IMR-90 (cell line): ENCODE measurements at regions not wholly inside any gene's neighbourhood (a gene's known extent, or its start where the extent isn't known, plus 50 kb on each side); places are given as distances from the start of the nearest gene placed in this dataset.

ENCODE experiments used
- ATAC-seq: fragments of 200-7000 bp; cut with Tn5 transposase; 2 replicates; pipeline ENCODE4 v1.9.1; 2020; ENCODE audit warnings: low read depth, mild to moderate bottlenecking, moderate library complexity
- BruUV-seq: library from RNA; stranded (reverse); fragments of 400-500 nt; replicated peaks from 2 replicates; lab custom pipeline; 2021; lab: Mats Ljungman, UMichigan
- CTCF ChIA-PET: fragments of 300-600 bp; formaldehyde crosslinking; extraction: SDS; loops from one replicate; lab custom pipeline; 2021; ENCODE audit warnings: antibody characterized with exemption; lab: Yijun Ruan, JAX
- POLR2A ChIA-PET: fragments of 300-600 bp; sonication (Branson Sonifier 250); formaldehyde crosslinking; loops from one replicate; lab custom pipeline; 2022; ENCODE audit warnings: antibody characterized with exemption; ENCODE audit not compliant: unreplicated experiment; lab: Charles Lee
- DNase-seq: peaks from one replicate; pipeline ENCODE4 v3.0.0; 2013
- H2AFZ ChIP-seq: replicated peaks from 2 replicates; pipeline ENCODE3; 2013; ENCODE audit warnings: low read length, mild to moderate bottlenecking; ENCODE audit not compliant: poor library complexity
- H2AK5ac ChIP-seq: 2 replicates; pipeline ENCODE4 v1.6.1; 2013; ENCODE audit warnings: low read depth, low read length, inconsistent platforms
- H2AK9ac ChIP-seq: replicated peaks from 2 replicates; pipeline ENCODE3; 2013; ENCODE audit warnings: mild to moderate bottlenecking, low read depth, low read length, moderate library complexity; ENCODE audit not compliant: poor library complexity
- H2BK120ac ChIP-seq: 2 replicates; pipeline ENCODE4 v1.6.1; 2013; ENCODE audit warnings: low read depth, low read length, inconsistent platforms
- H2BK15ac ChIP-seq: 3 replicates; pipeline ENCODE4 v1.6.1; 2013; ENCODE audit warnings: low read depth, low read length, inconsistent platforms
- H2BK20ac ChIP-seq: 2 replicates; pipeline ENCODE4 v1.6.1; 2013; ENCODE audit warnings: low read depth, mild to moderate bottlenecking, inconsistent platforms, low read length, moderate library complexity
- H2BK5ac ChIP-seq: 2 replicates; pipeline ENCODE4 v1.6.1; 2013; ENCODE audit warnings: mild to moderate bottlenecking, low read depth, low read length, inconsistent platforms; ENCODE audit not compliant: poor library complexity, severe bottlenecking
- H3K14ac ChIP-seq: replicated peaks from 2 replicates; pipeline ENCODE4 v1.6.1; 2013; ENCODE audit warnings: low read depth, low read length, inconsistent platforms
- H3K18ac ChIP-seq: 2 replicates; pipeline ENCODE4 v1.6.1; 2013; ENCODE audit warnings: low read depth, low read length, control low read depth
- H3K23ac ChIP-seq: 2 replicates; pipeline ENCODE4 v1.6.1; 2013; ENCODE audit warnings: low read depth, low read length, inconsistent platforms
- H3K27ac ChIP-seq: 2 replicates; pipeline ENCODE4 v1.5.1; 2013; ENCODE audit warnings: mild to moderate bottlenecking, control low read depth, low read length; ENCODE audit not compliant: insufficient read depth
- H3K27me3 ChIP-seq: 2 replicates; pipeline ENCODE4 v1.6.1; 2013; ENCODE audit warnings: low read length; ENCODE audit not compliant: control insufficient read depth, insufficient read depth
- H3K36me3 ChIP-seq: 2 replicates; pipeline ENCODE4 v1.6.1; 2013; ENCODE audit warnings: low read length, mixed read lengths; ENCODE audit not compliant: control insufficient read depth, insufficient read depth
- H3K4ac ChIP-seq: 2 replicates; pipeline ENCODE4 v1.6.1; 2013; ENCODE audit warnings: low read depth, low read length, inconsistent platforms
- H3K4me1 ChIP-seq: 2 replicates; pipeline ENCODE4 v1.6.1; 2013; ENCODE audit warnings: low read length, mixed read lengths; ENCODE audit not compliant: control insufficient read depth, insufficient read depth
- H3K4me2 ChIP-seq: 2 replicates; pipeline ENCODE4 v1.6.1; 2013; ENCODE audit warnings: low read depth, mild to moderate bottlenecking, control low read depth, low read length, moderate library complexity
- H3K4me3 ChIP-seq: 2 replicates; pipeline ENCODE4 v1.5.1; 2013; ENCODE audit warnings: low read depth, mild to moderate bottlenecking, control low read depth, low read length, moderate library complexity; ENCODE audit not compliant: insufficient read depth
- H3K56ac ChIP-seq: 2 replicates; pipeline ENCODE4 v1.6.1; 2013; ENCODE audit warnings: low read length, inconsistent platforms; ENCODE audit not compliant: insufficient read depth; ENCODE audit errors: extremely low read depth
- H3K79me1 ChIP-seq, 2 experiments: 2 replicates each; pipeline ENCODE4 v1.6.1; 2013; ENCODE audit warnings: low read length in 2 of 2, inconsistent platforms in 1 of 2, low read depth in 1 of 2
- H3K9ac ChIP-seq: 2 replicates; pipeline ENCODE4 v1.6.1; 2013; ENCODE audit warnings: low read depth, low read length, control low read depth
- H3K9me1 ChIP-seq: 2 replicates; pipeline ENCODE4 v1.6.1; 2013; ENCODE audit warnings: low read length, inconsistent platforms; ENCODE audit not compliant: insufficient read depth
- H3K9me3 ChIP-seq: 2 replicates; pipeline ENCODE4 v1.6.1; 2013; ENCODE audit warnings: low read length; ENCODE audit not compliant: control insufficient read depth, insufficient read depth
- H4K20me1 ChIP-seq: 2 replicates; pipeline ENCODE4 v1.6.1; 2013; ENCODE audit warnings: low read length, inconsistent platforms; ENCODE audit not compliant: insufficient read depth
- H4K5ac ChIP-seq: 2 replicates; pipeline ENCODE4 v1.6.1; 2013; ENCODE audit warnings: mild to moderate bottlenecking, low read depth, low read length, control low read depth
- H4K8ac ChIP-seq, 2 experiments: 2 replicates each; pipeline ENCODE4 v1.6.1; 2013; ENCODE audit warnings: low read depth in 2 of 2, low read length in 2 of 2, control low read depth in 1 of 2, inconsistent platforms in 1 of 2
- H4K91ac ChIP-seq: 2 replicates; pipeline ENCODE4 v1.6.1; 2013; ENCODE audit warnings: low read depth, low read length, inconsistent platforms; ENCODE audit not compliant: insufficient read depth
- BHLHE40 ChIP-seq: fragments of 150-350 bp; IDR thresholded peaks from 2 replicates; pipeline ENCODE4 v1.6.1; 2016; ENCODE audit warnings: mild to moderate bottlenecking, low read depth, low read length
- CEBPB ChIP-seq: IDR thresholded peaks from 2 replicates; pipeline ENCODE4 v1.6.1; 2012; ENCODE audit warnings: low read depth, low read length, improper control_type of control experiment
- CHD1 ChIP-seq: IDR thresholded peaks from 2 replicates; pipeline ENCODE4 v1.6.1; 2012; ENCODE audit warnings: low read depth, low read length, improper control_type of control experiment
- CTCF ChIP-seq: conservative IDR thresholded peaks from 2 replicates; pipeline ENCODE4 v1.5.1; 2012; ENCODE audit warnings: mild to moderate bottlenecking, low read depth, low read length, improper control_type of control experiment
- ELK1 ChIP-seq: fragments of 150-350 bp; IDR thresholded peaks from 2 replicates; pipeline ENCODE4 v1.6.1; 2016; ENCODE audit warnings: low read depth, mild to moderate bottlenecking, low read length, moderate library complexity, borderline replicate concordance
- FOS ChIP-seq: fragments of 150-350 bp; IDR thresholded peaks from 2 replicates; pipeline ENCODE4 v1.6.1; 2016; ENCODE audit warnings: low read depth, low read length
- MAFK ChIP-seq: IDR thresholded peaks from 2 replicates; pipeline ENCODE4 v1.6.1; 2012; ENCODE audit warnings: low read depth, low read length, improper control_type of control experiment
- MAZ ChIP-seq: IDR thresholded peaks from 2 replicates; pipeline ENCODE4 v1.6.1; 2012; ENCODE audit warnings: low read depth, mild to moderate bottlenecking, low read length, improper control_type of control experiment, moderate library complexity, borderline replicate concordance
- MXI1 ChIP-seq: IDR thresholded peaks from 2 replicates; pipeline ENCODE4 v1.6.1; 2012; ENCODE audit warnings: low read depth, mild to moderate bottlenecking, low read length, moderate library complexity, borderline replicate concordance
- NFE2L2 ChIP-seq: fragments of 150-350 bp; IDR thresholded peaks from 2 replicates; pipeline ENCODE4 v1.6.1; 2016; ENCODE audit warnings: low read depth, mild to moderate bottlenecking, low read length
- POLR2A ChIP-seq: IDR thresholded peaks from 2 replicates; pipeline ENCODE4 v1.6.1; 2012; ENCODE audit warnings: mild to moderate bottlenecking, low read depth, low read length
- RAD21 ChIP-seq: IDR thresholded peaks from 2 replicates; pipeline ENCODE4 v1.6.1; 2012; ENCODE audit warnings: low read length, improper control_type of control experiment
- RCOR1 ChIP-seq: IDR thresholded peaks from 2 replicates; pipeline ENCODE4 v1.6.1; 2012; ENCODE audit warnings: mild to moderate bottlenecking, low read length, improper control_type of control experiment; ENCODE audit not compliant: insufficient replicate concordance
- RFX5 ChIP-seq: IDR thresholded peaks from 2 replicates; pipeline ENCODE4 v1.8.0; 2012; ENCODE audit warnings: low read depth, mild to moderate bottlenecking, low read length, moderate library complexity
- SMC3 ChIP-seq: fragments of 150-350 bp; IDR thresholded peaks from 2 replicates; pipeline ENCODE4 v1.6.1; 2016; ENCODE audit warnings: low read depth, mild to moderate bottlenecking, antibody characterized with exemption, low read length, moderate library complexity
- USF2 ChIP-seq: fragments of 150-350 bp; IDR thresholded peaks from 2 replicates; pipeline ENCODE4 v1.6.1; 2017; ENCODE audit warnings: mild to moderate bottlenecking, antibody characterized with exemption, low read length, low read depth
- WGBS, 2 experiments: methylation state at CpG; one replicate each; pipeline versions ENCODE4 v1.1.5 to v1.1.7; 2013; ENCODE audit warnings: missing lambda C conversion rate in 2 of 2; ENCODE audit not compliant: insufficient read length in 1 of 2; ENCODE audit errors: extremely low coverage in 2 of 2; 5-methylcytosine and 5-hydroxymethylcytosine counted together
- dilution Hi-C: fragments of 300-500 bp; cut with HindIII; formaldehyde crosslinking; loops from one replicate; pipeline ENCODE4 v1.14.3; 2018; ENCODE audit warnings: low sequenced_read_pairs; ENCODE audit not compliant: unreplicated experiment
- in situ Hi-C: fragments of 300-500 bp; cut with MboI; formaldehyde crosslinking; loops from 3 replicates; pipeline ENCODE4 v1.14.3; 2019; ENCODE audit warnings: low sequenced_read_pairs, inconsistent platforms, mixed read lengths
- intact Hi-C: fragments of 100-400 bp; cut with micrococcal nuclease; formaldehyde crosslinking; loops from 2 replicates; pipeline ENCODE4 v1.10.0; 2022

GRCh38 chr6:144739873-144740272 is 454.7 kb downstream of the UTRN start:
- H4K20me1 ChIP-seq, result no peaks in the 10 kb centered on the region
- H2AK5ac ChIP-seq, result no peak overlapping the region
- no peak overlapping the region for H3K23ac ChIP-seq
- no peak overlapping the region for H2BK15ac ChIP-seq
- no peak overlapping the region for H3K4me3 ChIP-seq
- no peaks in the 10 kb centered on the region for H3K4me1 ChIP-seq
- no peaks in the 10 kb centered on the region; the same call in 1 of the 2 replicates for H3K9me1 ChIP-seq
- ChIA-PET CTCF (no interaction called here), POLR2A (no interaction called here)
- no peak overlapping the region for H3K14ac ChIP-seq
- TF ChIP-seq RCOR1, result no peak
- TF ChIP-seq MAFK, result no peak
- no peak for TF ChIP-seq CTCF
- TF ChIP-seq SMC3, result no peak
- no peak for TF ChIP-seq RFX5
- TF ChIP-seq MXI1, result no peak
- no peak for TF ChIP-seq BHLHE40
- no peak for TF ChIP-seq ELK1
- TF ChIP-seq CEBPB, result no peak
- no peak for TF ChIP-seq FOS
- TF ChIP-seq NFE2L2, result no peak
- no peak for TF ChIP-seq POLR2A
- no peak for TF ChIP-seq USF2
- TF ChIP-seq CHD1, result no peak
- TF ChIP-seq RAD21, result no peak
- TF ChIP-seq MAZ, result no peak
- H3K4me2 ChIP-seq, result no peak overlapping the region
- H4K5ac ChIP-seq, result no peak overlapping the region
- BruUV-seq, result no TSS peak
- H3K4ac ChIP-seq, result no peak overlapping the region
- H3K56ac ChIP-seq, result no peak overlapping the region
- WGBS, 2 experiments, result no CpG with 5 or more reads among the region's 1 CpG
- no peak overlapping the region for H2AFZ ChIP-seq
- intact Hi-C loops, result no loop called here
- H2BK120ac ChIP-seq, result no peak overlapping the region
- H2BK20ac ChIP-seq, result no peak overlapping the region
- in situ Hi-C loops, result no loop called here
- H3K9me3 ChIP-seq, result no peaks in the 10 kb centered on the region
- no peaks in the 10 kb centered on the region for H3K36me3 ChIP-seq
- H3K79me1 ChIP-seq, result no peaks in the 10 kb centered on the region
- H3K27me3 ChIP-seq, result no peaks in the 10 kb centered on the region
- H3K27ac ChIP-seq, result no peak overlapping the region
- no peak overlapping the region for H4K91ac ChIP-seq
- no peak overlapping the region for H3K9ac ChIP-seq
- no peak overlapping the region for H4K8ac ChIP-seq
- dilution Hi-C loops, result no loop called here
- H3K18ac ChIP-seq, result no peak overlapping the region
- no peak overlapping the region for H2BK5ac ChIP-seq
- ATAC-seq, result no peak
- no peak for DNase-seq
- H2AK9ac ChIP-seq, result no peak overlapping the region
